ENCODE measurements at regions not wholly inside any gene's neighbourhood (a gene's known extent, or its start where the extent isn't known, plus 50 kb on each side); places are given as distances from the start of the nearest gene placed in this dataset.

DNA sequence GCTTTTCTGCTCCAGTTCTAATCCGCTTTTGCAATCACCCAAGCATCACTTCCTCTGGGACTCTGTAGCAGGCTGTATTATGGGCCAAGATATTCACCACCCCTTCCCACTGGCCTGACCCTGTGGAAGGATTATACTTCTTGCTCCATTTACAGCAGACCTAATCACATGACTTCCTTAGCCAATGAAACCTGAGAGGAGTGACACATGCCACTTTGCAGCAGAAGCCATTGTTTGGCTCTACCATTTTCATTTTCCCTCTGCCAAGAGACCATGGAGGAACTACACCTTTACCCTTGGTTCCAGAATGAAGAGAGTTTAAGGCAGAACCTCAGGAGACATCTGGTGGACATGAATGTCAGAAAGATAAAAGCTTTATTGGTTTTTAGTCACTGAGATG is 134.9 kb upstream of the HSD17B12 start:
- TF ChIP-seq, protein P1, sequence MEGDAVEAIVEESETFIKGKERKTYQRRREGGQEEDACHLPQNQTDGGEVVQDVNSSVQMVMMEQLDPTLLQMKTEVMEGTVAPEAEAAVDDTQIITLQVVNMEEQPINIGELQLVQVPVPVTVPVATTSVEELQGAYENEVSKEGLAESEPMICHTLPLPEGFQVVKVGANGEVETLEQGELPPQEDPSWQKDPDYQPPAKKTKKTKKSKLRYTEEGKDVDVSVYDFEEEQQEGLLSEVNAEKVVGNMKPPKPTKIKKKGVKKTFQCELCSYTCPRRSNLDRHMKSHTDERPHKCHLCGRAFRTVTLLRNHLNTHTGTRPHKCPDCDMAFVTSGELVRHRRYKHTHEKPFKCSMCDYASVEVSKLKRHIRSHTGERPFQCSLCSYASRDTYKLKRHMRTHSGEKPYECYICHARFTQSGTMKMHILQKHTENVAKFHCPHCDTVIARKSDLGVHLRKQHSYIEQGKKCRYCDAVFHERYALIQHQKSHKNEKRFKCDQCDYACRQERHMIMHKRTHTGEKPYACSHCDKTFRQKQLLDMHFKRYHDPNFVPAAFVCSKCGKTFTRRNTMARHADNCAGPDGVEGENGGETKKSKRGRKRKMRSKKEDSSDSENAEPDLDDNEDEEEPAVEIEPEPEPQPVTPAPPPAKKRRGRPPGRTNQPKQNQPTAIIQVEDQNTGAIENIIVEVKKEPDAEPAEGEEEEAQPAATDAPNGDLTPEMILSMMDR (conservative IDR thresholded peaks at IDR 0.05; ENCODE audit: low read depth in 2 of 2), result no peak
- TF ChIP-seq EZH2phosphoT487 (IDR thresholded peaks at IDR 0.05; ENCODE audit: unreplicated experiment) (no peak), POLR2AphosphoS5 (IDR thresholded peaks at IDR 0.05; ENCODE audit: low read depth) (no peak), EZH2 (IDR thresholded peaks at IDR 0.05; ENCODE audit: low read depth, unreplicated experiment) (no peak), CREB1 (CRISPR knock-in tag; IDR thresholded peaks at IDR 0.05; ENCODE audit: low read depth) (no peak), ZNF462 (CRISPR knock-in tag; IDR thresholded peaks at IDR 0.05) (no peak), ETS1 (IDR thresholded peaks at IDR 0.05) (no peak), STAT1 (IDR thresholded peaks at IDR 0.05; ENCODE audit: unreplicated experiment) (no peak)
- TF ChIP-seq, protein P2, sequence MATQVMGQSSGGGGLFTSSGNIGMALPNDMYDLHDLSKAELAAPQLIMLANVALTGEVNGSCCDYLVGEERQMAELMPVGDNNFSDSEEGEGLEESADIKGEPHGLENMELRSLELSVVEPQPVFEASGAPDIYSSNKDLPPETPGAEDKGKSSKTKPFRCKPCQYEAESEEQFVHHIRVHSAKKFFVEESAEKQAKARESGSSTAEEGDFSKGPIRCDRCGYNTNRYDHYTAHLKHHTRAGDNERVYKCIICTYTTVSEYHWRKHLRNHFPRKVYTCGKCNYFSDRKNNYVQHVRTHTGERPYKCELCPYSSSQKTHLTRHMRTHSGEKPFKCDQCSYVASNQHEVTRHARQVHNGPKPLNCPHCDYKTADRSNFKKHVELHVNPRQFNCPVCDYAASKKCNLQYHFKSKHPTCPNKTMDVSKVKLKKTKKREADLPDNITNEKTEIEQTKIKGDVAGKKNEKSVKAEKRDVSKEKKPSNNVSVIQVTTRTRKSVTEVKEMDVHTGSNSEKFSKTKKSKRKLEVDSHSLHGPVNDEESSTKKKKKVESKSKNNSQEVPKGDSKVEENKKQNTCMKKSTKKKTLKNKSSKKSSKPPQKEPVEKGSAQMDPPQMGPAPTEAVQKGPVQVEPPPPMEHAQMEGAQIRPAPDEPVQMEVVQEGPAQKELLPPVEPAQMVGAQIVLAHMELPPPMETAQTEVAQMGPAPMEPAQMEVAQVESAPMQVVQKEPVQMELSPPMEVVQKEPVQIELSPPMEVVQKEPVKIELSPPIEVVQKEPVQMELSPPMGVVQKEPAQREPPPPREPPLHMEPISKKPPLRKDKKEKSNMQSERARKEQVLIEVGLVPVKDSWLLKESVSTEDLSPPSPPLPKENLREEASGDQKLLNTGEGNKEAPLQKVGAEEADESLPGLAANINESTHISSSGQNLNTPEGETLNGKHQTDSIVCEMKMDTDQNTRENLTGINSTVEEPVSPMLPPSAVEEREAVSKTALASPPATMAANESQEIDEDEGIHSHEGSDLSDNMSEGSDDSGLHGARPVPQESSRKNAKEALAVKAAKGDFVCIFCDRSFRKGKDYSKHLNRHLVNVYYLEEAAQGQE (IDR thresholded peaks at IDR 0.05; ENCODE audit: unreplicated experiment), result no peak

All from GM23338 (cell line).